Type B pancreatic cell (in vitro differentiated cells): ENCODE measurements at regions not wholly inside any gene's neighbourhood (a gene's known extent, or its start where the extent isn't known, plus 50 kb on each side); places are given as distances from the start of the nearest gene placed in this dataset.

Experiments used
- DNase-seq: peaks from one replicate; pipeline ENCODE4 v3.0.0; 2021; ENCODE audit warnings: mixed read lengths; ENCODE audit not compliant: unreplicated experiment; ENCODE audit errors: extremely low spot score
- H3K27ac Mint-ChIP-seq: 2 replicates; pipeline ENCODE4 v1.8.0; 2021; ENCODE audit warnings: mild to moderate bottlenecking, mixed read lengths
- H3K27me3 Mint-ChIP-seq: 2 replicates; pipeline ENCODE4 v1.8.0; 2021; ENCODE audit warnings: mixed read lengths
- H3K36me3 Mint-ChIP-seq: 2 replicates; pipeline ENCODE4 v1.8.0; 2021; ENCODE audit warnings: mixed read lengths
- H3K4me1 Mint-ChIP-seq: one replicate; pipeline ENCODE4 v1.8.0; 2021; ENCODE audit warnings: mixed read lengths; ENCODE audit not compliant: unreplicated experiment
- H3K4me3 Mint-ChIP-seq: 2 replicates; pipeline ENCODE4 v1.8.0; 2021; ENCODE audit warnings: mild to moderate bottlenecking, mixed read lengths
- H3K9me3 Mint-ChIP-seq: 2 replicates; pipeline ENCODE4 v1.8.0; 2021; ENCODE audit warnings: mixed read lengths
- CTCF ChIP-seq: fragments of 200-600 bp; sonication (generic); conservative IDR thresholded peaks from 2 replicates; pipeline ENCODE4 v1.5.0; 2021; ENCODE audit warnings: antibody characterized with exemption, mild to moderate bottlenecking

GRCh38 chr4:147310312-147310711 is 170.6 kb upstream of the EDNRA start:
- DNase-seq = no peak
- Mint-ChIP-seq H3K27me3 (no peaks in the 10 kb centered on the region), H3K27ac (no peak overlapping the region), H3K9me3 (peaks cover 4% of the 10 kb centered on the region), H3K36me3 (peaks cover 7% of the 10 kb centered on the region), H3K4me1 (peaks cover 39% of the 10 kb centered on the region), H3K4me3 (peak overlapping the region; percentile 1)
- no peak for TF ChIP-seq CTCF

GRCh38 chr4:147311956-147312355 is 168.9 kb upstream of the EDNRA start:
- Mint-ChIP-seq H3K4me3 (no peak overlapping the region), H3K27me3 (no peaks in the 10 kb centered on the region), H3K4me1 (peaks cover 44% of the 10 kb centered on the region), H3K9me3 (peaks cover 4% of the 10 kb centered on the region), H3K36me3 (peaks cover 7% of the 10 kb centered on the region), H3K27ac (peak overlapping the region; percentile 26)
- no peak for TF ChIP-seq CTCF
- DNase-seq = no peak

- Mint-ChIP-seq H3K4me1 (peaks cover 44% of the 10 kb centered on the region), H3K4me3 (peak overlapping the region; percentile 40), H3K27me3 (no peaks in the 10 kb centered on the region), H3K9me3 (peaks cover 4% of the 10 kb centered on the region), H3K36me3 (peaks cover 7% of the 10 kb centered on the region), H3K27ac (peak overlapping the region; percentile 26)
- TF ChIP-seq CTCF = no peak
- no peak for DNase-seq
Measured at GRCh38 chr4:147312376-147313046, 168.4 kb upstream of the EDNRA start.

- DNase-seq = no peak
- no peak for TF ChIP-seq CTCF
- Mint-ChIP-seq H3K27me3 (no peaks in the 10 kb centered on the region), H3K9me3 (peaks cover 4% of the 10 kb centered on the region), H3K4me1 (peaks cover 44% of the 10 kb centered on the region), H3K27ac (no peak overlapping the region), H3K36me3 (peaks cover 7% of the 10 kb centered on the region), H3K4me3 (no peak overlapping the region)
Measured at GRCh38 chr4:147313108-147313507, 167.8 kb upstream of the EDNRA start.

- peaks cover 3% of the 10 kb centered on the region for H3K27me3 Mint-ChIP-seq
- peaks cover 9% of the 10 kb centered on the region for H3K4me1 Mint-ChIP-seq
- TF ChIP-seq CTCF = no peak
- H3K4me3 Mint-ChIP-seq = no peak overlapping the region
- DNase-seq = no peak
- no peak overlapping the region for H3K27ac Mint-ChIP-seq
- peaks cover 7% of the 10 kb centered on the region for H3K9me3 Mint-ChIP-seq
- H3K36me3 Mint-ChIP-seq = no peaks in the 10 kb centered on the region
Measured at GRCh38 chr4:147318586-147318985, 162.3 kb upstream of the EDNRA start.
